K562 (cell line): ENCODE measurements at regions not wholly inside any gene's neighbourhood (a gene's known extent, or its start where the extent isn't known, plus 50 kb on each side); places are given as distances from the start of the nearest gene placed in this dataset.

Source experiments
- CREB1 ChIP-seq, 2 experiments: sonication (generic) in 1 of 2; formaldehyde crosslinking in 1 of 2; IDR thresholded peaks; 2 replicates each; pipeline versions ENCODE4 v1.6.1 to v1.8.0; 2012 to 2022; ENCODE audit warnings: inconsistent platforms in 1 of 2, mild to moderate bottlenecking in 1 of 2, missing genetic modification reagents in 1 of 2, moderate library complexity in 1 of 2
- CTCF ChIP-seq, 3 experiments: IDR thresholded peaks in 2 of 3; conservative IDR thresholded peaks in 1 of 3; 2 replicates each; pipeline ENCODE4 v1.5.1; 2011 to 2012; ENCODE audit warnings: low read length in 3 of 3, mild to moderate bottlenecking in 3 of 3, control low read depth in 2 of 3, improper control_type of control experiment in 1 of 3, inconsistent platforms in 1 of 3, low read depth in 1 of 3, mixed read lengths in 1 of 3, moderate library complexity in 1 of 3; ENCODE audit not compliant: insufficient read depth in 2 of 3
- EZH2 ChIP-seq: IDR thresholded peaks from 2 replicates; pipeline ENCODE4 v1.6.1; 2012; ENCODE audit warnings: low read depth, mild to moderate bottlenecking, inconsistent platforms, low read length, borderline replicate concordance
- FOXP1 ChIP-seq: sonication (generic); formaldehyde crosslinking; IDR thresholded peaks from 2 replicates; pipeline ENCODE4 v1.8.0; 2022; ENCODE audit warnings: mild to moderate bottlenecking, missing genetic modification reagents
- GABPA ChIP-seq: fragments of 200-800 bp; sonication (Bioruptor generic); conservative IDR thresholded peaks from 2 replicates; pipeline ENCODE4 v1.6.1; 2016; ENCODE audit warnings: low read depth, missing genetic modification characterization, missing compliant biosample characterization
- JUND ChIP-seq, 2 experiments: IDR thresholded peaks; 2 replicates in 1 of 2; 3 replicates in 1 of 2; pipeline ENCODE4 v1.6.1; 2011; ENCODE audit warnings: borderline replicate concordance in 2 of 2, low read depth in 2 of 2, low read length in 2 of 2, improper control_type of control experiment in 1 of 2, missing biosample characterization in 1 of 2, missing genetic modification characterization in 1 of 2, missing genetic modification reagents in 1 of 2
- NFE2L1 ChIP-seq: fragments of 450-650 bp; IDR thresholded peaks from 2 replicates; pipeline ENCODE4 v1.6.1; 2016; ENCODE audit warnings: missing genetic modification characterization, low read depth, mild to moderate bottlenecking, missing compliant biosample characterization, moderate library complexity, borderline replicate concordance
- RBM22 ChIP-seq: fragments of 200-400 bp; formaldehyde crosslinking; IDR thresholded peaks from 2 replicates; pipeline ENCODE4 v1.6.1; 2018; ENCODE audit warnings: low read length, low read depth; ENCODE audit not compliant: poor library complexity, severe bottlenecking
- SP1 ChIP-seq: sonication (generic); formaldehyde crosslinking; IDR thresholded peaks from 2 replicates; pipeline ENCODE4 v1.8.1; 2022; ENCODE audit warnings: mild to moderate bottlenecking, missing genetic modification reagents
- TAL1 ChIP-seq: fragments of 450-650 bp; IDR thresholded peaks from 2 replicates; pipeline ENCODE4 v1.6.1; 2016; ENCODE audit warnings: mild to moderate bottlenecking
- ZNF274 ChIP-seq: IDR thresholded peaks from 2 replicates; pipeline ENCODE4 v1.6.1; 2011; ENCODE audit warnings: low read depth, mild to moderate bottlenecking, low read length, moderate library complexity, borderline replicate concordance

- no peak for TF ChIP-seq TAL1
- TF ChIP-seq CTCF (IDR thresholded peaks at IDR 0.05 in 2 of 3, conservative IDR thresholded peaks at IDR 0.05 in 1 of 3; ENCODE audit: insufficient read depth in 2 of 3, low read depth in 1 of 3, low read length in 3 of 3) = no peak
- TF ChIP-seq FOXP1 = no peak
- TF ChIP-seq RBM22 = no peak
- TF ChIP-seq ZNF274 = no peak
- TF ChIP-seq EZH2 = no peak
- no peak for TF ChIP-seq SP1
- TF ChIP-seq NFE2L1 (tag) = no peak
- TF ChIP-seq JUND (IDR thresholded peaks at IDR 0.05; ENCODE audit: borderline replicate concordance, low read depth, low read length) = no peak
- TF ChIP-seq JUND (tag; IDR thresholded peaks at IDR 0.05; ENCODE audit: borderline replicate concordance, low read depth, low read length) = no peak
- no peak for TF ChIP-seq GABPA
- TF ChIP-seq CREB1 (IDR thresholded peaks at IDR 0.05) = no peak
- TF ChIP-seq CREB1 (CRISPR knock-in tag; IDR thresholded peaks at IDR 0.05) = no peak
These were observed 756.5 kb downstream of the SLITRK1 start for GRCh38 chr13:83125791-83126190.
